HCT116 (cell line): ENCODE measurements at regions not wholly inside any gene's neighbourhood (a gene's known extent, or its start where the extent isn't known, plus 50 kb on each side); places are given as distances from the start of the nearest gene placed in this dataset.

Experiments used
- ATAC-seq: fragments of 200-7000 bp; cut with Tn5 transposase; 2 replicates; pipeline ENCODE4 v1.9.1; 2020; ENCODE audit warnings: mild to moderate bottlenecking, moderate library complexity
- BruUV-seq: library from RNA; stranded (reverse); fragments of 400-500 nt; replicated peaks from 2 replicates; lab custom pipeline; 2021; lab: Mats Ljungman, UMichigan
- CTCF ChIA-PET: fragments of 300-600 bp; sonication (Branson Sonifier 250); formaldehyde crosslinking; loops from one replicate; lab custom pipeline; 2021; ENCODE audit warnings: antibody characterized with exemption; lab: Charles Lee
- POLR2A ChIA-PET: fragments of 300-600, 350-600 bp; sonication (Branson Sonifier 250); formaldehyde crosslinking; loops from one replicate; lab custom pipeline; 2021; ENCODE audit warnings: antibody characterized with exemption; lab: Charles Lee
- RAD21 ChIA-PET, 2 experiments: fragments of 300-600 bp; sonication (Branson Sonifier 250); formaldehyde crosslinking; loops; one replicate each; lab custom pipeline; 2023; ENCODE audit warnings: low total read pairs in 2 of 2; ENCODE audit not compliant: uncharacterized antibody in 2 of 2, unreplicated experiment in 2 of 2, low non-redundant PET in 1 of 2; lab: Charles Lee
- DNase-seq: peaks from one replicate; pipeline ENCODE4 v3.0.0-alpha.2; 2010; ENCODE audit warnings: low read depth, low spot score
- H2AFZ ChIP-seq: fragments of 200-600 bp; shearing (Covaris generic), sonication (generic); 2 replicates; pipeline ENCODE4 v1.6.1; 2017; ENCODE audit warnings: low read depth, mixed run types, mixed read lengths, antibody characterized with exemption, low read length; ENCODE audit not compliant: poor library complexity, severe bottlenecking
- H3K27ac ChIP-seq: 2 replicates; pipeline ENCODE4 v1.5.1; 2012; ENCODE audit warnings: low read depth, low read length
- H3K27me3 ChIP-seq: fragments of 200-600 bp; sonication (generic); 2 replicates; pipeline ENCODE4 v1.6.1; 2016; ENCODE audit warnings: mixed run types, low read length, mixed read lengths; ENCODE audit not compliant: insufficient read depth
- H3K36me3 ChIP-seq, 2 experiments: fragments of 200-500 bp in 1 of 2; fragments of 200-600 bp in 1 of 2; sonication (Bioruptor generic) in 1 of 2; sonication (generic) in 1 of 2; 2 replicates each; pipeline versions ENCODE4 v1.5.1 to v1.6.1; 2014 to 2016; ENCODE audit warnings: low read length in 2 of 2, inconsistent platforms in 1 of 2, mixed read lengths in 1 of 2, mixed run types in 1 of 2; ENCODE audit not compliant: insufficient read depth in 2 of 2, control insufficient read depth in 1 of 2
- H3K4me1 ChIP-seq, 2 experiments: fragments of 200-600 bp in 1 of 2; sonication (generic) in 1 of 2; 2 replicates each; pipeline versions ENCODE4 v1.5.1 to v1.6.1; 2012 to 2017; ENCODE audit warnings: low read length in 2 of 2, inconsistent platforms in 1 of 2, mild to moderate bottlenecking in 1 of 2, mixed read lengths in 1 of 2, mixed run types in 1 of 2, moderate library complexity in 1 of 2; ENCODE audit not compliant: insufficient read depth in 2 of 2, control insufficient read depth in 1 of 2
- H3K4me2 ChIP-seq: fragments of 200-600 bp; sonication (generic); 2 replicates; pipeline ENCODE4 v1.6.1; 2017; ENCODE audit warnings: mixed run types, low read length, mixed read lengths
- H3K4me3 ChIP-seq, 2 experiments: fragments of 200-600 bp in 1 of 2; sonication (generic) in 1 of 2; replicated peaks in 1 of 2; 2 replicates each; pipeline ENCODE4 v1.5.1; 2011 to 2016; ENCODE audit warnings: low read length in 2 of 2, control low read depth in 1 of 2, low read depth in 1 of 2, mild to moderate bottlenecking in 1 of 2, mixed read lengths in 1 of 2, mixed run types in 1 of 2
- H3K79me2 ChIP-seq: fragments of 200-600 bp; sonication (generic); 2 replicates; pipeline ENCODE4 v1.6.1; 2017; ENCODE audit warnings: mild to moderate bottlenecking, mixed run types, low read length, moderate library complexity, mixed read lengths; ENCODE audit not compliant: insufficient read depth
- H3K9ac ChIP-seq: fragments of 200-600 bp; sonication (generic); 2 replicates; pipeline ENCODE4 v1.6.1; 2016; ENCODE audit warnings: low read length, mixed read lengths
- H3K9me2 ChIP-seq: fragments of 200-600 bp; sonication (generic), shearing (Covaris generic); 2 replicates; pipeline ENCODE4 v1.6.1; 2017; ENCODE audit warnings: mixed run types, mild to moderate bottlenecking, moderate library complexity; ENCODE audit not compliant: insufficient read depth
- H3K9me3 ChIP-seq, 2 experiments: fragments of 200-500 bp in 1 of 2; fragments of 200-600 bp in 1 of 2; sonication (Bioruptor generic) in 1 of 2; sonication (generic) in 1 of 2; 2 replicates each; pipeline ENCODE4 v1.6.1; 2014 to 2017; ENCODE audit warnings: low read length in 2 of 2, mixed read lengths in 2 of 2, inconsistent platforms in 1 of 2, low read depth in 1 of 2, mild to moderate bottlenecking in 1 of 2, mixed run types in 1 of 2, moderate library complexity in 1 of 2; ENCODE audit not compliant: control insufficient read depth in 1 of 2, insufficient read depth in 1 of 2
- H4K20me1 ChIP-seq: fragments of 200-600 bp; sonication (generic), shearing (Covaris generic); 2 replicates; pipeline ENCODE4 v1.6.1; 2017; ENCODE audit warnings: mixed run types, mild to moderate bottlenecking, moderate library complexity; ENCODE audit not compliant: insufficient read depth
- ATF3 ChIP-seq: IDR thresholded peaks from 2 replicates; pipeline ENCODE4 v1.6.1; 2012
- CBX3 ChIP-seq: IDR thresholded peaks from 2 replicates; pipeline ENCODE4 v1.6.1; 2012; ENCODE audit warnings: low read depth
- CEBPB ChIP-seq: IDR thresholded peaks from 2 replicates; pipeline ENCODE4 v1.6.1; 2012; ENCODE audit warnings: low read depth
- CTCF ChIP-seq, 3 experiments: fragments of 200-600 bp in 1 of 3; sonication (generic) in 1 of 3; IDR thresholded peaks in 2 of 3; conservative IDR thresholded peaks in 1 of 3; 2 replicates each; pipeline ENCODE4 v1.5.1; 2012 to 2017; ENCODE audit warnings: low read depth in 2 of 3, low read length in 2 of 3, antibody characterized with exemption in 1 of 3, borderline replicate concordance in 1 of 3, control low read depth in 1 of 3, mild to moderate bottlenecking in 1 of 3, mixed read lengths in 1 of 3, mixed run types in 1 of 3, moderate library complexity in 1 of 3; ENCODE audit not compliant: insufficient read depth in 1 of 3
- EGR1 ChIP-seq: IDR thresholded peaks from 2 replicates; pipeline ENCODE4 v1.6.1; 2012; ENCODE audit warnings: low read depth
- ELF1 ChIP-seq: IDR thresholded peaks from 2 replicates; pipeline ENCODE4 v1.6.1; 2012; ENCODE audit warnings: low read depth, borderline replicate concordance
- EZH2 ChIP-seq: fragments of 200-600 bp; sonication (generic); IDR thresholded peaks from 2 replicates; pipeline ENCODE4 v1.6.1; 2017; ENCODE audit warnings: antibody characterized with exemption, mixed run types
- EZH2phosphoT487 ChIP-seq: fragments of 200-600 bp; IDR thresholded peaks from 2 replicates; pipeline ENCODE4 v1.6.1; 2018; ENCODE audit warnings: antibody characterized with exemption, borderline replicate concordance
- FOSL1 ChIP-seq: IDR thresholded peaks from 2 replicates; pipeline ENCODE4 v1.6.1; 2012; ENCODE audit warnings: low read depth
- JUND ChIP-seq: IDR thresholded peaks from 2 replicates; pipeline ENCODE4 v1.6.1; 2012
- MAX ChIP-seq: IDR thresholded peaks from 2 replicates; pipeline ENCODE4 v1.6.1; 2012
- POLR2A ChIP-seq: IDR thresholded peaks from 2 replicates; pipeline ENCODE4 v1.7.0; 2011; ENCODE audit warnings: borderline replicate concordance; ENCODE audit not compliant: insufficient read depth, insufficient read length; ENCODE audit errors: extremely low read depth
- RAD21 ChIP-seq: IDR thresholded peaks from 2 replicates; pipeline ENCODE4 v1.6.1; 2012; ENCODE audit warnings: low read depth, mild to moderate bottlenecking
- REST ChIP-seq: IDR thresholded peaks from 2 replicates; pipeline ENCODE4 v1.6.1; 2012; ENCODE audit warnings: low read depth
- SIN3A ChIP-seq: IDR thresholded peaks from 2 replicates; pipeline ENCODE4 v1.6.1; 2012; ENCODE audit warnings: low read depth
- SP1 ChIP-seq: IDR thresholded peaks from 2 replicates; pipeline ENCODE4 v1.6.1; 2012; ENCODE audit warnings: low read depth
- SRF ChIP-seq: IDR thresholded peaks from 2 replicates; pipeline ENCODE4 v1.6.1; 2012; ENCODE audit warnings: low read depth
- TCF7L2 ChIP-seq: IDR thresholded peaks from 2 replicates; pipeline ENCODE4 v1.7.0; 2011; ENCODE audit warnings: borderline replicate concordance, inconsistent platforms; ENCODE audit not compliant: insufficient read depth, insufficient read length; ENCODE audit errors: extremely low read depth
- ZBTB33 ChIP-seq: IDR thresholded peaks from 2 replicates; pipeline ENCODE4 v1.6.1; 2011; ENCODE audit warnings: mild to moderate bottlenecking, low read length, moderate library complexity; ENCODE audit not compliant: insufficient replicate concordance; ENCODE audit errors: extremely low read depth
- ZNF274 ChIP-seq: fragments of 200-500 bp; sonication (Bioruptor generic); IDR thresholded peaks from 2 replicates; pipeline ENCODE4 v1.6.1; 2014; ENCODE audit warnings: mild to moderate bottlenecking, low read depth, low read length, inconsistent platforms
- intact Hi-C: fragments of 100-400 bp; cut with micrococcal nuclease; formaldehyde crosslinking; loops from 2 replicates; pipeline ENCODE4 v1.10.0; 2022

- Histone ChIP-seq H3K9ac (no peak overlapping the region), H3K9me3 (peaks cover 0 to 15% of the 10 kb centered on the region in 2 experiments; a peak in 3 of 4 replicates), H3K27me3 (no peaks in the 10 kb centered on the region), H3K4me2 (no peak overlapping the region), H4K20me1 (no peaks in the 10 kb centered on the region; the same call in 1 of the 2 replicates), H2AFZ (no peak overlapping the region), H3K36me3 (no peaks in the 10 kb centered on the region), H3K4me3 (no peak overlapping the region), H3K4me1 (no peaks in the 10 kb centered on the region), H3K27ac (no peak overlapping the region), H3K9me2 (no peaks in the 10 kb centered on the region), H3K79me2 (no peaks in the 10 kb centered on the region)
- POLR2A ChIA-PET = no interaction called here
- no peak for DNase-seq
- intact Hi-C loops = no loop called here
- no peak for ATAC-seq
- TF ChIP-seq ZBTB33 = no peak
- no peak for TF ChIP-seq RAD21
- no peak for TF ChIP-seq EZH2phosphoT487
- TF ChIP-seq TCF7L2 = no peak
- no peak for TF ChIP-seq CTCF (IDR thresholded peaks at IDR 0.05 in 2 of 3, conservative IDR thresholded peaks at IDR 0.05 in 1 of 3; ENCODE audit: borderline replicate concordance in 1 of 3, insufficient read depth in 1 of 3, low read depth in 2 of 3, low read length in 2 of 3)
- no peak for TF ChIP-seq JUND
- no peak for TF ChIP-seq ATF3
- TF ChIP-seq POLR2A = no peak
- TF ChIP-seq ZNF274 = no peak
- no peak for TF ChIP-seq ELF1
- no peak for TF ChIP-seq SP1
- no peak for TF ChIP-seq FOSL1
- TF ChIP-seq EGR1 = no peak
- no peak for TF ChIP-seq CBX3
- no peak for TF ChIP-seq CEBPB
- no peak for TF ChIP-seq EZH2
- TF ChIP-seq REST = no peak
- TF ChIP-seq SIN3A = no peak
- no peak for TF ChIP-seq SRF
- TF ChIP-seq MAX = no peak
- CTCF ChIA-PET = no interaction called here
- BruUV-seq = no TSS peak
- RAD21 ChIA-PET = no interaction called here
Observed at GRCh38 chr13:56736966-56737365, 403.8 kb upstream of the PRR20A start.
